IPS-20b (cell line): ENCODE measurements at regions not wholly inside any gene's neighbourhood (a gene's known extent, or its start where the extent isn't known, plus 50 kb on each side); places are given as distances from the start of the nearest gene placed in this dataset.

Source experiments
- H3K27ac ChIP-seq: one replicate; pipeline ENCODE4 v1.5.1; 2013; ENCODE audit warnings: low read length
- H3K27me3 ChIP-seq: 2 replicates; pipeline ENCODE4 v1.6.1; 2013; ENCODE audit warnings: mild to moderate bottlenecking, low read length, inconsistent platforms; ENCODE audit not compliant: insufficient read depth
- H3K36me3 ChIP-seq: 2 replicates; pipeline ENCODE4 v1.6.1; 2013; ENCODE audit warnings: low read depth, mild to moderate bottlenecking, inconsistent platforms, low read length, moderate library complexity; ENCODE audit not compliant: insufficient read depth
- H3K4me1 ChIP-seq: 2 replicates; pipeline ENCODE4 v1.6.1; 2013; ENCODE audit warnings: mild to moderate bottlenecking, control low read depth, inconsistent platforms, low read length, moderate library complexity; ENCODE audit not compliant: insufficient read depth
- H3K4me3 ChIP-seq: 2 replicates; pipeline ENCODE4 v1.5.1; 2013; ENCODE audit warnings: mild to moderate bottlenecking, low read length, inconsistent platforms
- H3K9ac ChIP-seq: 2 replicates; pipeline ENCODE4 v1.6.1; 2013; ENCODE audit warnings: low read depth, mild to moderate bottlenecking, inconsistent platforms, low read length, moderate library complexity
- H3K9me3 ChIP-seq: 2 replicates; pipeline ENCODE4 v1.6.1; 2013; ENCODE audit warnings: mild to moderate bottlenecking, low read depth, low read length, inconsistent platforms; ENCODE audit not compliant: insufficient read depth

- no peaks in the 10 kb centered on the region for H3K36me3 ChIP-seq
- no peaks in the 10 kb centered on the region for H3K27me3 ChIP-seq
- no peaks in the 10 kb centered on the region for H3K4me1 ChIP-seq
- H3K9me3 ChIP-seq = no peaks in the 10 kb centered on the region
- H3K9ac ChIP-seq = no peak overlapping the region
- no peak overlapping the region for H3K4me3 ChIP-seq
- no peak overlapping the region for H3K27ac ChIP-seq
Observed at GRCh38 chr9:108615152-108615551, 240.6 kb downstream of the ACTL7B start.

DNA sequence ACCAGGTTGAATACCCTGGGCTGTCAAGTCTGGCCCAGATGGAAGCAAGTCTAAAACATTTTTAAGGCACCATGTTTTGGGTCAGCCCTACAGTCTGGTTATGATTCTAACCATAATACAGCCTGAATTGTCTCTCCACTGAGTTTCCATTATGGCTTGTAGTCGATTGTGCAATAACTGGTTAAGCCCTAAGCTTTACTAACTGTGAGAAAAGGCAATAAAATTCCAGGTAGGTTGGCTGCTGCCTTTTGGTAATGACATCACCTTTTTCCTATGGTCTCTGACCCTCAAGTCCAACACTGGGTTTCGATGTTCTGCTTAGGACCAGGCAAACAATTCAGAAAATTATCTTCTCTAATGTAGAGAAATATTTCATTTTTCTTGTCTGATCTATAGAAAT, 243.3 kb downstream of the ACTL7B start:
- Histone ChIP-seq H3K27me3 (no peaks in the 10 kb centered on the region), H3K4me3 (no peak overlapping the region), H3K27ac (no peak overlapping the region), H3K9me3 (no peaks in the 10 kb centered on the region), H3K9ac (no peak overlapping the region), H3K36me3 (no peaks in the 10 kb centered on the region), H3K4me1 (no peaks in the 10 kb centered on the region)

- no peak overlapping the region for H3K27ac ChIP-seq
- no peaks in the 10 kb centered on the region for H3K9me3 ChIP-seq
- no peak overlapping the region for H3K4me3 ChIP-seq
- H3K36me3 ChIP-seq = no peaks in the 10 kb centered on the region
- H3K4me1 ChIP-seq = no peaks in the 10 kb centered on the region
- no peaks in the 10 kb centered on the region for H3K27me3 ChIP-seq
- H3K9ac ChIP-seq = no peak overlapping the region
Observed at GRCh38 chr9:108609897-108610253, 245.9 kb downstream of the ACTL7B start.

GRCh38 chr9:108609227-108609896, 246.4 kb downstream of the ACTL7B start:
- Histone ChIP-seq H3K9ac (no peak overlapping the region), H3K27me3 (no peaks in the 10 kb centered on the region), H3K27ac (no peak overlapping the region), H3K4me3 (no peak overlapping the region), H3K36me3 (no peaks in the 10 kb centered on the region), H3K4me1 (no peaks in the 10 kb centered on the region), H3K9me3 (no peaks in the 10 kb centered on the region)

GRCh38 chr9:108607607-108608006, 248.2 kb downstream of the ACTL7B start:
- no peaks in the 10 kb centered on the region for H3K4me1 ChIP-seq
- H3K27ac ChIP-seq = no peak overlapping the region
- H3K36me3 ChIP-seq = no peaks in the 10 kb centered on the region
- no peak overlapping the region for H3K4me3 ChIP-seq
- H3K27me3 ChIP-seq = no peaks in the 10 kb centered on the region
- no peaks in the 10 kb centered on the region for H3K9me3 ChIP-seq
- no peak overlapping the region for H3K9ac ChIP-seq

GRCh38 chr9:108606401-108606800, 249.4 kb downstream of the ACTL7B start:
- H3K4me1 ChIP-seq = no peaks in the 10 kb centered on the region
- H3K9me3 ChIP-seq = no peaks in the 10 kb centered on the region
- H3K27me3 ChIP-seq = no peaks in the 10 kb centered on the region
- H3K36me3 ChIP-seq = no peaks in the 10 kb centered on the region
- no peak overlapping the region for H3K4me3 ChIP-seq
- H3K9ac ChIP-seq = no peak overlapping the region
- no peak overlapping the region for H3K27ac ChIP-seq

GRCh38 chr9:108603141-108603540, 252.6 kb downstream of the ACTL7B start:
- H3K27ac ChIP-seq = no peak overlapping the region
- H3K4me3 ChIP-seq = no peak overlapping the region
- H3K4me1 ChIP-seq = no peaks in the 10 kb centered on the region
- no peaks in the 10 kb centered on the region for H3K27me3 ChIP-seq
- H3K9ac ChIP-seq = no peak overlapping the region
- no peaks in the 10 kb centered on the region for H3K9me3 ChIP-seq
- no peaks in the 10 kb centered on the region for H3K36me3 ChIP-seq

DNA sequence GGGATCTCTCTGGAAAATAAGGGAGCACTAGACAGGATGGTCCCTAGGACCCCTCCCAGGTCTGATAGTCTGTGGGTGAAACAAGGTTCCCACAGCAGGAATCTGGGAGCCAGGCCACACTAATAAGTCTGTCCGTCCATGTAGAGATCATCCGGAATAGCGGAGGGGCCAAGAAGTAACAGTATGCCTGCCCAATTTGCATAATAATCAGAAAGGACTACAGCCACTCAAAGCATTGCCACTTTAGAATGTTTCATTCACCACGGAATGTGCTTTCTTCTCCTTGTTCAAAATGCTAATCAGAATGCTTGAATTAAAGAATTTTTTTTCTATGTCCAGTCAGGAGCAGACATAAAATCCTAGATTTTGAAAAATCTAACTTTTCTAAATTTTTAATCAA, 254.9 kb downstream of the ACTL7B start:
- Histone ChIP-seq H3K4me3 (no peak overlapping the region), H3K9ac (no peak overlapping the region), H3K4me1 (no peaks in the 10 kb centered on the region), H3K27me3 (no peaks in the 10 kb centered on the region), H3K9me3 (no peaks in the 10 kb centered on the region), H3K27ac (no peak overlapping the region), H3K36me3 (no peaks in the 10 kb centered on the region)

DNA sequence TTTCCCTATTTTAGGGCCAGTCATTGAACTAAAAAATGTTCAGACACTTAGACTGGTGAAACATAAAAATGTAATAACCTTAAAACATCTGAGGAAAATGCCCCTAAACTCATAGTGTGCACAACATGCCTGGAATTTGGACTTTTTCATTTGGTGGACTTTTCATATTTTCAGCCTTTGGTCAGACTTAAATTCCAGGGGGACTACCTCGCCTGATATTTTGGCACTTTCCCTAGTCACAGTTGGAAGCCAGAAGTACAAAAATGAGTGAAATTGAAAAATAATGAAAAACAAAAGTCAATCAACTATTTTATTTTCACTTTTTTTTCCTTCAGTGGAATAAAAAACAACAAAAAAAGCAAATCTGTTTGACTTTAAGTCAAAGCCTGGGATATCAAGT, 256.2 kb downstream of the ACTL7B start:
- Histone ChIP-seq H3K36me3 (no peaks in the 10 kb centered on the region), H3K9ac (no peak overlapping the region), H3K27ac (no peak overlapping the region), H3K27me3 (no peaks in the 10 kb centered on the region), H3K9me3 (no peaks in the 10 kb centered on the region), H3K4me3 (no peak overlapping the region), H3K4me1 (no peaks in the 10 kb centered on the region)

GRCh38 chr9:108591121-108591520, 264.7 kb downstream of the ACTL7B start:
- Histone ChIP-seq H3K4me3 (no peak overlapping the region), H3K9ac (no peak overlapping the region), H3K4me1 (peaks cover 5% of the 10 kb centered on the region; the same call in 1 of the 2 replicates), H3K9me3 (no peaks in the 10 kb centered on the region), H3K27me3 (no peaks in the 10 kb centered on the region), H3K27ac (no peak overlapping the region), H3K36me3 (no peaks in the 10 kb centered on the region)

- no peak overlapping the region for H3K9ac ChIP-seq
- H3K4me1 ChIP-seq = peaks cover 5% of the 10 kb centered on the region; the same call in 1 of the 2 replicates
Observed at GRCh38 chr9:108588246-108588645, 267.5 kb downstream of the ACTL7B start.

GRCh38 chr9:108586471-108587139, 269.2 kb downstream of the ACTL7B start:
- Histone ChIP-seq H3K27ac (no peak overlapping the region), H3K4me1 (peaks cover 5% of the 10 kb centered on the region; the same call in 1 of the 2 replicates)

More at GRCh38 chr9:108588246-108588645, 267.5 kb downstream of the ACTL7B start:
- Histone ChIP-seq H3K4me3 (no peak overlapping the region), H3K27me3 (no peaks in the 10 kb centered on the region), H3K9me3 (no peaks in the 10 kb centered on the region), H3K36me3 (no peaks in the 10 kb centered on the region), H3K27ac (no peak overlapping the region)

More at GRCh38 chr9:108586471-108587139, 269.2 kb downstream of the ACTL7B start:
- H3K27me3 ChIP-seq = no peaks in the 10 kb centered on the region
- H3K9me3 ChIP-seq = no peaks in the 10 kb centered on the region
- no peak overlapping the region for H3K4me3 ChIP-seq
- no peak overlapping the region for H3K9ac ChIP-seq
- H3K36me3 ChIP-seq = no peaks in the 10 kb centered on the region
